Fibroblast of skin of right biceps (primary cell): ENCODE measurements at regions not wholly inside any gene's neighbourhood (a gene's known extent, or its start where the extent isn't known, plus 50 kb on each side); places are given as distances from the start of the nearest gene placed in this dataset.
"Not testable (repeated sequence)": the region's sequence is repeated elsewhere in the genome, so short reads cannot be mapped to it uniquely, and the experiment has no call there.

Source experiments
- DNase-seq: peaks from one replicate; pipeline ENCODE4 v3.0.0-alpha.2; 2013

- no peak for DNase-seq
Measured at GRCh38 chr3:144548346-144548745, 576.7 kb downstream of the DIPK2A start.

DNA sequence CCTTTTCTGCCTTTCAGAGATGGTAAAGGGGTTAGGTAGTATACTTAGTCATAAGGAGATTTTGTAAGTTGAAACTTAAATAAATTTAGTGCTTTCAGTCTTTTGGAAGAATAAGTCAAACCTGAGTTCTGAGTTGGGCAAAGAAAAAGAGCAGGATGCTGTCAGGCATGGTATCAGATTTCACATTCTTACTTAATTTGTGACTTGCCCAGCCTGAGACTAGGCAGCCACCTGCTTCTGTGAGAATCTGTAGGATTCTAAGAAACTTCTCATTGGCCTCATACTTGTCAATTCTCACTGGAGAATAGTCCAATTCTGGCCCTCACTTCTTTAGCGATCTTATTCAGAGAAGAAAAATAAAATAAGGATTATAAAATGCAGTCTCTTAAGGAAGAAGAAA lies 577.5 kb downstream of the DIPK2A start:
- DNase-seq: no peak

DNA sequence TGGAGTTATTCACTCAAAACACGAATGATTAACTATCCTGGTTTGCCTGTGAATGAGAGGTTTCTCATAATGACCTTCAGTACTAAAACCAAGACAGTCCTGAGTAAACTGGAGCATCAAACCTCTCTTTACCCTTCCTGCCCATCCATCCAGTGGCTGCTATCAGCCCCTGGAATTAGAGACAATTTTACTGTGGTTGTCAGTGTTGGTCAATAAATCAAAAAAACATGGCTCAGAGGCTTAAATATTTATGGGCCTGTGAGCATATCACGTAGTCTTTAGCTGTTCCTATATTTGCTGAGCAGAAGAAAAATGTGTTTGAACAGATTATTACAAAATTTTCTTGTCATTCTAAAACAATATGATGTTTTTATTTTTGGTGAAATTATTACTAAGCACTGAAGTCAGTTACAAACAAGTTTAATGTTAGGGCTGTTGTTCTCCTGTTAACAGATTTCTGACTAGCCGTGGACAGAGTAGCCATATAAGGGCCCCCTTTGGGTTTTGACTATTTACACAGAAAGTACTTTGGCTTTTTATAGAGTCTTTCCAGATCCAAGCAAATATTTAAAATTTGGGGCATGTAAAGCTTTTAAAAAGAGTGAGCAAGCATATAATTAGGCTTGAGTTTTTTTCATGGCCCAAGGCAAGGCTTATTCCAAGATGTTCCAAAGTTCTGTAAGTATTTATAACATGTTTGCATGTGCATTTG lies 580.9 kb downstream of the DIPK2A start:
- DNase-seq: no peak

- no peak for DNase-seq
Measured at GRCh38 chr3:144553301-144553700, 581.7 kb downstream of the DIPK2A start.

DNA sequence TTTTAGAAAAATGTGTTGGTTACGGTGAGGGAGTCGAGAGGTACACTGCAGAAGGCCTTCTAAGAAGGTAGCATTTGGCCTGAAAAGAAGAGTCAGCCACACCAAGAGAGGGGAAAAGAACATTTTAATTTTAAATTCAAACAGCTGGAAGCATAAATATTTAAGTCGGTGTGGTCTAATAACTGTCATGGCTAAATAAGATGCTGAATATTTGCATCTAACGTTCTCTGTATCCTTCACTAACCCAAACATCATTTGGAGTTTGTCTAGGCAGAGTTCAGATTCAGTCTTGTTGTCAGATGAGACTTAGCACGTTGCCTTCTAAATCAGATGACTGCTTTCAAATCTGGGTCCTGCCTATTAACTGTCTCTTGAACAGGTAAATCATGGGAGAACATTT lies 583.3 kb downstream of the DIPK2A start:
- DNase-seq: no peak

- peak; percentile 29 for DNase-seq
Measured at GRCh38 chr3:144556392-144556791, 584.8 kb downstream of the DIPK2A start.

DNA sequence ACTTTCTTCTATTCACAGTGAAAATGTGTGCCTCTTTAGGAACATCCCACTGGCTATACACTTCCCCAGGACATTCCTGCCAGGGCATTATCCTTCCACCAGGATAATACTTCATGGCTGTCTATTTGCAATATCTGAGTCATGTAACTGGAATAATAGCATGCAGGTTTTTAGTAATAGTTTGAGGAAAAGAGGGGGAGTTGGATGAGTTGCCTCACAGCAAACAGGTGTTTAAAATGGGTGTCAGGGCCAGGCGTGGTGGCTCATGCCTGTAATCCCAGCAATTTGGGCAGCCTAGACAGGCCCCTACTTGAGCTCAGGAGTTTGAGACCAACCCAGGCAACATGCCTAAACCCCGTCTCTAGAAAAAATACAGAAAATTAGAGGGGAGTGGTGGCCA lies 585.9 kb downstream of the DIPK2A start:
- DNase-seq: peak; percentile 10

- no peak for DNase-seq
Measured at GRCh38 chr3:144564011-144564410, 592.4 kb downstream of the DIPK2A start.

DNA sequence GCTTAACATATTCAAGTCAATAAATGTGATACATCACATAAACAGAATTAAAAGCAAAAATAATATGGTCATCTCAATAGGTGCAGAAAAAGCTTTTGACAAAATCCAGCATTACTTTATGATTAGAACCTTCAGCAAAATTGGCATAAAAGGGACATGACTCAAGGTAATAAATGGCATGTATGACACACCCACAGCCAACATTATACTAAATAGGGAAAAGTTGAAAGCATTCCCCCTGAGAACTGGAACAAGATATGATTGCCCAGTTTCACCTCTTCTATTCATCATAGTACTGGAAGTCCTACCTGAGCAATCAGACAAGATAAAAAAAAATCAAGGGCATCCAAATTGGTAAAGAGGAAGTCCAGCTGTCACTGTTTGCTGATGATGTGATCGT lies 594.7 kb downstream of the DIPK2A start:
- DNase-seq: no peak

- DNase-seq: no peak
Measured at GRCh38 chr3:144569651-144570050, 598.0 kb downstream of the DIPK2A start.

DNA sequence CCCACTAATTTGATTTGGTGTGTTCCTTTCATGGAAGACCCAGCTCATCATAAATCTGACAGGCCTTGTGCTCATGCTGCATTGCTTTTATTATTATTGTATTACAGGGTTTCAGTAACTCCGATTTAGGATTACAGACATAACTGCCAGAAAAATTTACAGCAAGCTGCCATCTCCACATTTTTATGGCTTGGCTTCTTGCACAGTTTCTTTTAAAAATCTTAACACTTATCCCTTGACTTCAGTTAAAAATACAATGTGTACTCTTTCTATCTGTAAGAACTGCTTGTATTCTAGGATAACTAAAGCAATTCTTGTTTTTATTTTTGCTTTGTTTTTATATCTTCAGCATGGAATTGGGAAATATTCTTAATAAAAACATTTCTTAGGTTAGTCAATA lies 612.2 kb downstream of the DIPK2A start:
- DNase-seq: no peak

GRCh38 chr3:144585408-144585807 lies 613.8 kb downstream of the DIPK2A start:
- no peak for DNase-seq

GRCh38 chr3:144585953-144586352 lies 614.3 kb downstream of the DIPK2A start:
- DNase-seq: no peak

- DNase-seq: peak; percentile 57
Measured at GRCh38 chr3:144586382-144586781, 614.8 kb downstream of the DIPK2A start.

GRCh38 chr3:144590854-144591253 lies 619.2 kb downstream of the DIPK2A start:
- peak; percentile 87 for DNase-seq

GRCh38 chr3:144593881-144594280 lies 622.3 kb downstream of the DIPK2A start:
- DNase-seq: no peak

- DNase-seq: not testable (repeated sequence)
Measured at GRCh38 chr3:144620236-144620635, 648.6 kb downstream of the DIPK2A start.

- DNase-seq: no peak
Measured at GRCh38 chr3:144622845-144623244, 651.2 kb downstream of the DIPK2A start.

- no peak for DNase-seq
Measured at GRCh38 chr3:144624656-144625055, 653.0 kb downstream of the DIPK2A start.

DNA sequence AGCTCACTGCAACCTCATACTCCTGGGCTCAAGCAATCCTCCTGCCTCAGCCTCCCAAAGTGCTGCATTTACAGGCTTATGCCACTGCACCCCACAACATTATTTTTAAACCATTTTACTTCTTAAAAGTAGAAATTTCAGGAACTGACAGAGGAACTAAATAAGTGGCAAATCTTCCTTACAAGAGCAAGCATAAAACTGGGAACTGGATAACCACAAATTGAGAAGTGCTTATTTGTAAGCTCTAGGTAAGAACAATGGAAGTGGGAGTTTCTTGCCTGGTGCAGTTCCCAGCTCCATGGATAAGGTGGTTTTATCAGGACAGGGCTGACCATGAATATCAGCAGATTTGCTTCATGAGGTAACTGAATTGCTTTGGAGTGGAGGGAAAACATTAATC lies 655.2 kb downstream of the DIPK2A start:
- DNase-seq: no peak

DNA sequence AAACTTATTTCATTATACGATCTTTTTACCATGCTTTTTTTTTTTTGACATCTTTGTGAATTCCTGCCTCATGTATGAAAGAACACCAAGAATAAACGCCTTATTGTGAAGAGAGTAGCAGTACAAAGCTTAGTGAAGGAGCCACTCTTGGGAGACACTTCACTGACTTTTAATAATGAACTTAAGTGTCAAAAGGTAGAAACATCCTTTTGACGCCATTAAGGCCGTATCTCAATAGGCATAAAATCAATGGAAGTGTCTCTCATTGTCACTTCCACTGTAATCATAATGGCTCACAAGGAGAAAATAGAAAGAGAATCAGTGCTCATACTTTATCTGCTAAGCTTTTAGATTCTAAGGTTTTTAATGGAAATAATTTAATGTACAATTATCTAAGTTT lies 657.8 kb downstream of the DIPK2A start:
- DNase-seq: no peak

- DNase-seq: peak; percentile 11
Measured at GRCh38 chr3:144636833-144637232, 665.2 kb downstream of the DIPK2A start.

DNA sequence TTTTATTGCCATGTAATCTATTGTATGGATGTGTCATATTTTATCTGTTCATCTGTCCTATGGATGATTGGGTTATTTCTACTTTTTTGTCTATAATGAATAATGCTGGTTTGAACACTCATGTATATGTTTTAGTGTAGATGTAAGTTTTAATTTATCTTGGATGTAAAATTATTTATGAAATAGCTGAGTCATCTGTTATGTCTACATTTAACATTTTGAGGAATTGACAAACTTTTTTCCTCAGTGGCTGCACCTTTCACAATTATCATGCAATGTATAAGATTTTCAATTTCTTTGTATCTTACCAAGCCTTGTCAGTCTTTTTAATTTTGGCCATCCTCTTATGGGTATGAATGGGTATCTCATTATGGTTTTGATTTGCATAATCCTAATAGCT lies 666.4 kb downstream of the DIPK2A start:
- DNase-seq: no peak

- peak; percentile 63 for DNase-seq
Measured at GRCh38 chr3:144643771-144644198, 672.2 kb downstream of the DIPK2A start.

GRCh38 chr3:144645300-144645699 lies 673.7 kb downstream of the DIPK2A start:
- DNase-seq: no peak
